H1 (cell line): ENCODE measurements at regions not wholly inside any gene's neighbourhood (a gene's known extent, or its start where the extent isn't known, plus 50 kb on each side); places are given as distances from the start of the nearest gene placed in this dataset.

Source experiments
- GTF2F1 ChIP-seq: IDR thresholded peaks from 2 replicates; pipeline ENCODE4 v1.6.1; 2012; ENCODE audit warnings: low read depth, low read length, improper control_type of control experiment, borderline replicate concordance
- JUN ChIP-seq: IDR thresholded peaks from 2 replicates; pipeline ENCODE4 v1.6.1; 2011; ENCODE audit warnings: low read depth, mild to moderate bottlenecking, improper control_type of control experiment, low read length
- NRF1 ChIP-seq: IDR thresholded peaks from 2 replicates; pipeline ENCODE4 v1.6.1; 2011; ENCODE audit warnings: mild to moderate bottlenecking, low read depth, low read length, improper control_type of control experiment
- POLR2A ChIP-seq, 2 experiments: IDR thresholded peaks; 1 replicate in 1 of 2; 2 replicates in 1 of 2; pipeline ENCODE4 v1.6.1; 2011; ENCODE audit warnings: low read depth in 2 of 2, low read length in 2 of 2, mild to moderate bottlenecking in 2 of 2; ENCODE audit errors: control extremely low read depth in 1 of 2
- SIN3A ChIP-seq, 2 experiments: IDR thresholded peaks in 1 of 2; conservative IDR thresholded peaks in 1 of 2; 2 replicates each; pipeline ENCODE4 v1.6.1; 2011 to 2012; ENCODE audit warnings: low read length in 2 of 2, improper control_type of control experiment in 1 of 2, low read depth in 1 of 2, mild to moderate bottlenecking in 1 of 2
- TF ChIP-seq, protein P1 (sequence below): IDR thresholded peaks from 2 replicates; pipeline ENCODE4 v1.6.1; 2012; ENCODE audit warnings: inconsistent platforms
- TF ChIP-seq, protein P2 (sequence below), 3 experiments: IDR thresholded peaks; 1 replicate in 2 of 3; 2 replicates in 1 of 3; pipeline versions ENCODE4 v1.5.1 to v1.6.1; 2011; ENCODE audit warnings: low read length in 3 of 3, mild to moderate bottlenecking in 3 of 3, inconsistent platforms in 2 of 3, low read depth in 1 of 3, moderate library complexity in 1 of 3; ENCODE audit not compliant: insufficient read depth in 1 of 3; ENCODE audit errors: control extremely low read depth in 1 of 3

DNA sequence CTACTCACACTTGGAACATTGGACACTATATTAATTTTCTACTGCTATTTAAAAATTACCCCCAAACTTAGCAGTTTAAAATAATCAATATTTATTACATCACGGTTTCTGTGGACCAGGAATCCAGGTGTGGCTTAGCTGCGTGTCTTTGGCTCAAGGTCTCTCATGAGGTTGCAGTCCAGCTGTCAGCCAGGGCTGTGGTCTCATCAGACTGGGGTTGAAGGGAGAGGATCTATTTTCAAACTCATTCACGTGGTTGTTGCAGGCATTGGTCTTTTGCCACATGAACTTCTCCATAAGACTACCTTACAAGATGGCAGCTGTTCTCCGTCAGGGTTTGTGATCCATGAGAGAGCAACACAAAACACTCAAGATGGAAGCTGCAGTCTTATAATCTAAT lies 343.0 kb downstream of the BCAT1 start:
- TF ChIP-seq, protein P1, sequence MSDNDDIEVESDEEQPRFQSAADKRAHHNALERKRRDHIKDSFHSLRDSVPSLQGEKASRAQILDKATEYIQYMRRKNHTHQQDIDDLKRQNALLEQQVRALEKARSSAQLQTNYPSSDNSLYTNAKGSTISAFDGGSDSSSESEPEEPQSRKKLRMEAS, result no peak
- no peak for TF ChIP-seq GTF2F1
- TF ChIP-seq, protein P2, sequence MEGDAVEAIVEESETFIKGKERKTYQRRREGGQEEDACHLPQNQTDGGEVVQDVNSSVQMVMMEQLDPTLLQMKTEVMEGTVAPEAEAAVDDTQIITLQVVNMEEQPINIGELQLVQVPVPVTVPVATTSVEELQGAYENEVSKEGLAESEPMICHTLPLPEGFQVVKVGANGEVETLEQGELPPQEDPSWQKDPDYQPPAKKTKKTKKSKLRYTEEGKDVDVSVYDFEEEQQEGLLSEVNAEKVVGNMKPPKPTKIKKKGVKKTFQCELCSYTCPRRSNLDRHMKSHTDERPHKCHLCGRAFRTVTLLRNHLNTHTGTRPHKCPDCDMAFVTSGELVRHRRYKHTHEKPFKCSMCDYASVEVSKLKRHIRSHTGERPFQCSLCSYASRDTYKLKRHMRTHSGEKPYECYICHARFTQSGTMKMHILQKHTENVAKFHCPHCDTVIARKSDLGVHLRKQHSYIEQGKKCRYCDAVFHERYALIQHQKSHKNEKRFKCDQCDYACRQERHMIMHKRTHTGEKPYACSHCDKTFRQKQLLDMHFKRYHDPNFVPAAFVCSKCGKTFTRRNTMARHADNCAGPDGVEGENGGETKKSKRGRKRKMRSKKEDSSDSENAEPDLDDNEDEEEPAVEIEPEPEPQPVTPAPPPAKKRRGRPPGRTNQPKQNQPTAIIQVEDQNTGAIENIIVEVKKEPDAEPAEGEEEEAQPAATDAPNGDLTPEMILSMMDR (IDR thresholded peaks at IDR 0.05; ENCODE audit: control extremely low read depth in 1 of 3, insufficient read depth in 1 of 3, low read depth in 1 of 3, low read length in 3 of 3), result no peak
- TF ChIP-seq SIN3A (conservative IDR thresholded peaks at IDR 0.05 in 1 of 2, IDR thresholded peaks at IDR 0.05 in 1 of 2; ENCODE audit: low read depth in 1 of 2, low read length in 2 of 2), result no peak
- no peak for TF ChIP-seq JUN
- TF ChIP-seq POLR2A (IDR thresholded peaks at IDR 0.05; ENCODE audit: control extremely low read depth in 1 of 2, low read depth in 2 of 2, low read length in 2 of 2), result no peak
- TF ChIP-seq NRF1, result no peak
